ENCODE measurements at regions not wholly inside any gene's neighbourhood (a gene's known extent, or its start where the extent isn't known, plus 50 kb on each side); places are given as distances from the start of the nearest gene placed in this dataset.

- no peak for DNase-seq
- Histone ChIP-seq H3K27me3 (no peaks in the 10 kb centered on the region), H3K4me1 (no peaks in the 10 kb centered on the region), H3K27ac (no peak overlapping the region), H3K9me3 (peaks cover 0 to 4% (median 0%) of the 10 kb centered on the region in 4 donors), H3K36me3 (no peaks in the 10 kb centered on the region), H3K4me3 (no peak overlapping the region)
- TF ChIP-seq POLR2A (IDR thresholded peaks at IDR 0.05) = no peak
- TF ChIP-seq, protein P1, sequence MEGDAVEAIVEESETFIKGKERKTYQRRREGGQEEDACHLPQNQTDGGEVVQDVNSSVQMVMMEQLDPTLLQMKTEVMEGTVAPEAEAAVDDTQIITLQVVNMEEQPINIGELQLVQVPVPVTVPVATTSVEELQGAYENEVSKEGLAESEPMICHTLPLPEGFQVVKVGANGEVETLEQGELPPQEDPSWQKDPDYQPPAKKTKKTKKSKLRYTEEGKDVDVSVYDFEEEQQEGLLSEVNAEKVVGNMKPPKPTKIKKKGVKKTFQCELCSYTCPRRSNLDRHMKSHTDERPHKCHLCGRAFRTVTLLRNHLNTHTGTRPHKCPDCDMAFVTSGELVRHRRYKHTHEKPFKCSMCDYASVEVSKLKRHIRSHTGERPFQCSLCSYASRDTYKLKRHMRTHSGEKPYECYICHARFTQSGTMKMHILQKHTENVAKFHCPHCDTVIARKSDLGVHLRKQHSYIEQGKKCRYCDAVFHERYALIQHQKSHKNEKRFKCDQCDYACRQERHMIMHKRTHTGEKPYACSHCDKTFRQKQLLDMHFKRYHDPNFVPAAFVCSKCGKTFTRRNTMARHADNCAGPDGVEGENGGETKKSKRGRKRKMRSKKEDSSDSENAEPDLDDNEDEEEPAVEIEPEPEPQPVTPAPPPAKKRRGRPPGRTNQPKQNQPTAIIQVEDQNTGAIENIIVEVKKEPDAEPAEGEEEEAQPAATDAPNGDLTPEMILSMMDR (IDR thresholded peaks at IDR 0.05) = no peak
Measured at GRCh38 chr20:52832151-52832774, 139.9 kb upstream of the TSHZ2 start.

- no peak for DNase-seq
- H3K27me3 ChIP-seq = no peaks in the 10 kb centered on the region
- H3K27ac ChIP-seq = no peak overlapping the region
- no peaks in the 10 kb centered on the region for H3K36me3 ChIP-seq
- no peak for TF ChIP-seq POLR2A (IDR thresholded peaks at IDR 0.05)
- TF ChIP-seq, protein P1 (IDR thresholded peaks at IDR 0.05) = no peak
- H3K9me3 ChIP-seq = peaks cover 0 to 4% (median 0%) of the 10 kb centered on the region in 4 donors
- no peaks in the 10 kb centered on the region for H3K4me1 ChIP-seq
- no peak overlapping the region for H3K4me3 ChIP-seq
Measured at GRCh38 chr20:52830598-52830997, 141.6 kb upstream of the TSHZ2 start.

GRCh38 chr20:52829111-52829510 lies 143.0 kb upstream of the TSHZ2 start:
- Histone ChIP-seq H3K9me3 (peaks cover 0 to 4% (median 0%) of the 10 kb centered on the region in 4 donors), H3K27me3 (no peaks in the 10 kb centered on the region), H3K4me3 (no peak overlapping the region), H3K27ac (no peak overlapping the region), H3K4me1 (no peaks in the 10 kb centered on the region), H3K36me3 (no peaks in the 10 kb centered on the region)
- DNase-seq = no peak
- no peak for TF ChIP-seq POLR2A (IDR thresholded peaks at IDR 0.05)
- TF ChIP-seq, protein P1 (IDR thresholded peaks at IDR 0.05) = no peak

DNA sequence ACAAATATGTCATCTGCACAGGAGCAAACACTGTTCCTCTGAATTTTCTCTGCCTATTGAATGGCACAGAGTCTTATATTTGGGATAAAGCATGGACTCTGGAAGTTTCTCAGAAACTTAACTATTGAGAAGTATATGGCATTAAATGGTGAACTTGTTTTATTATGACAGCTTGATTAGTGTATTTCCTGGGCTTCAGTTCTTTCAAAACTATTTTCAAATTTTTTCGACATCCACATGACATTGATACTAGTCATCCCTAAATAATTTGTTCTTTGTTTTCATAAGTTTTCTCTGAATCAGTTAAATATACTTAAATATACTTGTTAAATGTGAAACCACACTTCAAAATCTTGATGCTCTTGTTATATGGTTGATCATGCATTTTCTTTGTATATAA lies 144.0 kb upstream of the TSHZ2 start:
- no peak overlapping the region for H3K4me3 ChIP-seq
- TF ChIP-seq, protein P1 (IDR thresholded peaks at IDR 0.05) = no peak
- no peak for TF ChIP-seq POLR2A (IDR thresholded peaks at IDR 0.05)
- no peak for DNase-seq
- H3K27ac ChIP-seq = no peak overlapping the region
- H3K4me1 ChIP-seq = no peaks in the 10 kb centered on the region
- H3K36me3 ChIP-seq = no peaks in the 10 kb centered on the region
- peaks cover 0 to 4% (median 0%) of the 10 kb centered on the region in 4 donors for H3K9me3 ChIP-seq
- no peaks in the 10 kb centered on the region for H3K27me3 ChIP-seq

- TF ChIP-seq, protein P1 (IDR thresholded peaks at IDR 0.05) = no peak
- TF ChIP-seq POLR2A (IDR thresholded peaks at IDR 0.05) = no peak
- Histone ChIP-seq H3K9me3 (peaks cover 0 to 4% (median 0%) of the 10 kb centered on the region in 4 donors), H3K27me3 (no peaks in the 10 kb centered on the region), H3K4me3 (no peak overlapping the region), H3K27ac (no peak overlapping the region), H3K4me1 (no peaks in the 10 kb centered on the region), H3K36me3 (no peaks in the 10 kb centered on the region)
- DNase-seq = no peak
Measured at GRCh38 chr20:52826722-52827121, 145.4 kb upstream of the TSHZ2 start.

All from Peyer's patch (tissue), 4 donors.